ENCODE measurements at regions not wholly inside any gene's neighbourhood (a gene's known extent, or its start where the extent isn't known, plus 50 kb on each side); places are given as distances from the start of the nearest gene placed in this dataset.

- TF ChIP-seq ZNF121 (CRISPR knock-in tag; IDR thresholded peaks at IDR 0.05) (no peak), CREM (CRISPR knock-in tag; IDR thresholded peaks at IDR 0.05) (no peak)
These were observed 244.5 kb downstream of the ZIC4 start for GRCh38 chr3:147161833-147162232.

Measured in WTC11 (cell line).